ENCODE measurements at regions not wholly inside any gene's neighbourhood (a gene's known extent, or its start where the extent isn't known, plus 50 kb on each side); places are given as distances from the start of the nearest gene placed in this dataset.
A peak's percentile ranks its signal among the peaks of the same experiment; 100 is the strongest.
"Not testable (repeated sequence)": the region's sequence is repeated elsewhere in the genome, so short reads cannot be mapped to it uniquely, and the experiment has no call there.

GRCh38 chr3:139261754-139262586 lies 81.8 kb upstream of the MRPS22 start:
- no peak for DNase-seq (ENCODE audit: low spot score)
- intact Hi-C loops (cut with DNase I): no loop called here

GRCh38 chr3:139263798-139264197 lies 80.0 kb upstream of the MRPS22 start:
- intact Hi-C loops (cut with DNase I): no loop called here
- DNase-seq (ENCODE audit: low spot score): no peak

- no peak for DNase-seq (ENCODE audit: low spot score)
- intact Hi-C loops (cut with DNase I): no loop called here
Observed at GRCh38 chr3:139264375-139264774, 79.4 kb upstream of the MRPS22 start.

GRCh38 chr3:139265131-139266016 lies 78.4 kb upstream of the MRPS22 start:
- DNase-seq (ENCODE audit: low spot score): no peak
- intact Hi-C loops (cut with DNase I): no loop called here

GRCh38 chr3:139267300-139268246 lies 76.2 kb upstream of the MRPS22 start:
- intact Hi-C loops (cut with DNase I): no loop called here

GRCh38 chr3:139269984-139270383 lies 73.8 kb upstream of the MRPS22 start:
- intact Hi-C loops (cut with DNase I): no loop called here
- peak; percentile 55 for DNase-seq (ENCODE audit: low spot score)

More at GRCh38 chr3:139267300-139268246, 76.2 kb upstream of the MRPS22 start:
- no peak for DNase-seq (ENCODE audit: low spot score)

- intact Hi-C loops (cut with DNase I); DNase-seq (ENCODE audit: low spot score): not testable (repeated sequence)
Observed at GRCh38 chr3:139270652-139271051, 73.2 kb upstream of the MRPS22 start.

GRCh38 chr3:139280027-139280671 lies 63.7 kb upstream of the MRPS22 start:
- intact Hi-C loops (cut with DNase I): no loop called here
- DNase-seq (ENCODE audit: low spot score): peak; percentile 56

GRCh38 chr3:139281096-139281495 lies 62.7 kb upstream of the MRPS22 start:
- DNase-seq (ENCODE audit: low spot score): no peak
- intact Hi-C loops (cut with DNase I): no loop called here

GRCh38 chr3:139281522-139282196 lies 62.2 kb upstream of the MRPS22 start:
- intact Hi-C loops (cut with DNase I): no loop called here
- peak; percentile 47 for DNase-seq (ENCODE audit: low spot score)

GRCh38 chr3:139283301-139283700 lies 60.5 kb upstream of the MRPS22 start:
- intact Hi-C loops (cut with DNase I): no loop called here

GRCh38 chr3:139284221-139284620 lies 59.6 kb upstream of the MRPS22 start:
- intact Hi-C loops (cut with DNase I): no loop called here
- no peak for DNase-seq (ENCODE audit: low spot score)

More at GRCh38 chr3:139283301-139283700, 60.5 kb upstream of the MRPS22 start:
- no peak for DNase-seq (ENCODE audit: low spot score)

- DNase-seq (ENCODE audit: low spot score): no peak
- intact Hi-C loops (cut with DNase I): loop anchor here (5.0 kb wide), 1 partner anchor 58 kb away; no protein-coding TSS in a partner anchor
Observed at GRCh38 chr3:139285691-139286090, 58.1 kb upstream of the MRPS22 start.

- intact Hi-C loops (cut with DNase I): loop anchor here (5.0 kb wide), 1 partner anchor 59 kb away; no protein-coding TSS in a partner anchor
Observed at GRCh38 chr3:139286241-139286640, 57.6 kb upstream of the MRPS22 start.

GRCh38 chr3:139286825-139287224 lies 57.0 kb upstream of the MRPS22 start:
- DNase-seq (ENCODE audit: low spot score): no peak

More at GRCh38 chr3:139286241-139286640, 57.6 kb upstream of the MRPS22 start:
- DNase-seq (ENCODE audit: low spot score): no peak

GRCh38 chr3:139287557-139287956 lies 56.3 kb upstream of the MRPS22 start:
- DNase-seq (ENCODE audit: low spot score): no peak
- intact Hi-C loops (cut with DNase I): loop anchor here (5.0 kb wide), 1 partner anchor 60 kb away; no protein-coding TSS in a partner anchor

More at GRCh38 chr3:139286825-139287224, 57.0 kb upstream of the MRPS22 start:
- intact Hi-C loops (cut with DNase I): loop anchor here (5.0 kb wide), 1 partner anchor 60 kb away; no protein-coding TSS in a partner anchor

- peak; percentile 82 for DNase-seq (ENCODE audit: low spot score)
- intact Hi-C loops (cut with DNase I): loop anchor here (1.0 to 5.0 kb wide), 2 partner anchors 14 to 61 kb away; no protein-coding TSS in a partner anchor
Observed at GRCh38 chr3:139288266-139288821, 55.5 kb upstream of the MRPS22 start.
